GM18909 (cell line): ENCODE measurements at regions not wholly inside any gene's neighbourhood (a gene's known extent, or its start where the extent isn't known, plus 50 kb on each side); places are given as distances from the start of the nearest gene placed in this dataset.
"Not testable (repeated sequence)": the region's sequence is repeated elsewhere in the genome, so short reads cannot be mapped to it uniquely, and the experiment has no call there.

Experiments
- ATAC-seq: cut with Tn5 transposase; IDR thresholded peaks from one replicate; pipeline ENCODE4 v1.9.1; 2021; ENCODE audit warnings: mild to moderate bottlenecking; ENCODE audit not compliant: unreplicated experiment, poor library complexity

- ATAC-seq: not testable (repeated sequence)
These were observed 122.0 kb upstream of the ZCCHC13 start for GRCh38 chrX:74181976-74182375.

GRCh38 chrX:74180716-74181115 lies 123.3 kb upstream of the ZCCHC13 start:
- no peak for ATAC-seq

GRCh38 chrX:74179990-74180389 lies 124.0 kb upstream of the ZCCHC13 start:
- no peak for ATAC-seq

GRCh38 chrX:74179499-74179898 lies 124.5 kb upstream of the ZCCHC13 start:
- ATAC-seq: no peak

- no peak for ATAC-seq
These were observed 124.9 kb upstream of the ZCCHC13 start for GRCh38 chrX:74179071-74179470.

GRCh38 chrX:74178536-74178935 lies 125.4 kb upstream of the ZCCHC13 start:
- no peak for ATAC-seq

- ATAC-seq: no peak
These were observed 132.5 kb upstream of the ZCCHC13 start for GRCh38 chrX:74171465-74171864.

GRCh38 chrX:74162199-74162598 lies 141.8 kb upstream of the ZCCHC13 start:
- no peak for ATAC-seq

- ATAC-seq: no peak
These were observed 143.2 kb upstream of the ZCCHC13 start for GRCh38 chrX:74160816-74161215.

- no peak for ATAC-seq
These were observed 143.6 kb upstream of the ZCCHC13 start for GRCh38 chrX:74160358-74160757.

- ATAC-seq: no peak
These were observed 156.5 kb upstream of the ZCCHC13 start for GRCh38 chrX:74147439-74147838.

GRCh38 chrX:74138943-74139342 lies 165.0 kb upstream of the ZCCHC13 start:
- no peak for ATAC-seq

- peak; percentile 86 for ATAC-seq
These were observed 170.7 kb upstream of the ZCCHC13 start for GRCh38 chrX:74133156-74133796.

GRCh38 chrX:74132280-74132679 lies 171.7 kb upstream of the ZCCHC13 start:
- no peak for ATAC-seq

- no peak for ATAC-seq
These were observed 184.7 kb upstream of the ZCCHC13 start for GRCh38 chrX:74119016-74119910.

GRCh38 chrX:74117962-74118902 lies 185.7 kb upstream of the ZCCHC13 start:
- ATAC-seq: no peak

GRCh38 chrX:74111245-74111644 lies 192.7 kb upstream of the ZCCHC13 start:
- ATAC-seq: no peak

- ATAC-seq: no peak
These were observed 196.3 kb upstream of the ZCCHC13 start for GRCh38 chrX:74107666-74108065.

GRCh38 chrX:74104356-74105015 lies 199.5 kb upstream of the ZCCHC13 start:
- no peak for ATAC-seq

- ATAC-seq: not testable (repeated sequence)
These were observed 205.6 kb upstream of the ZCCHC13 start for GRCh38 chrX:74098407-74098806.
